ENCODE measurements at regions not wholly inside any gene's neighbourhood (a gene's known extent, or its start where the extent isn't known, plus 50 kb on each side); places are given as distances from the start of the nearest gene placed in this dataset.

DNA sequence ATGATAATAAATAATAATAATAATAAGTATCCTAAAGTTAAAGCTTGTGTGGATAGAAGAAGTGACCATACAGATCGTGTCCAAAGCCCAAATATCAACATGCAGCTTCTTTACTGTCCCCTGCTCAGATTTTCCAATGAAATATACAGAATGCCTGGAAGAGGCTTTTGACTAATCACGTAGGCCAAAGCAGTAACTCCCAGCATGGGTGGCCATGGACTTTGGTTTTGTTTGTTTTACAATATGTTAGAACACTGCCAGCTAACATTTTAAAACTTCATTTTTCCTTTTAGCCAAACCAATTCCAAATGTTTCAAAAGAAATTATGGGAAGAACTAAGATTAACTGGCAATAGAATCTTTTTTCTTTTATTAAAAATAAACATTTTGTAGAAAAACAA lies 400.0 kb upstream of the FLRT2 start:
- TF ChIP-seq, protein P1, sequence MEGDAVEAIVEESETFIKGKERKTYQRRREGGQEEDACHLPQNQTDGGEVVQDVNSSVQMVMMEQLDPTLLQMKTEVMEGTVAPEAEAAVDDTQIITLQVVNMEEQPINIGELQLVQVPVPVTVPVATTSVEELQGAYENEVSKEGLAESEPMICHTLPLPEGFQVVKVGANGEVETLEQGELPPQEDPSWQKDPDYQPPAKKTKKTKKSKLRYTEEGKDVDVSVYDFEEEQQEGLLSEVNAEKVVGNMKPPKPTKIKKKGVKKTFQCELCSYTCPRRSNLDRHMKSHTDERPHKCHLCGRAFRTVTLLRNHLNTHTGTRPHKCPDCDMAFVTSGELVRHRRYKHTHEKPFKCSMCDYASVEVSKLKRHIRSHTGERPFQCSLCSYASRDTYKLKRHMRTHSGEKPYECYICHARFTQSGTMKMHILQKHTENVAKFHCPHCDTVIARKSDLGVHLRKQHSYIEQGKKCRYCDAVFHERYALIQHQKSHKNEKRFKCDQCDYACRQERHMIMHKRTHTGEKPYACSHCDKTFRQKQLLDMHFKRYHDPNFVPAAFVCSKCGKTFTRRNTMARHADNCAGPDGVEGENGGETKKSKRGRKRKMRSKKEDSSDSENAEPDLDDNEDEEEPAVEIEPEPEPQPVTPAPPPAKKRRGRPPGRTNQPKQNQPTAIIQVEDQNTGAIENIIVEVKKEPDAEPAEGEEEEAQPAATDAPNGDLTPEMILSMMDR (IDR thresholded peaks at IDR 0.05; ENCODE audit: poor library complexity), result no peak
- TF ChIP-seq EZH2phosphoT487 (IDR thresholded peaks at IDR 0.05; ENCODE audit: low read depth, severe bottlenecking, unreplicated experiment) (no peak), EZH2 (IDR thresholded peaks at IDR 0.05; ENCODE audit: borderline replicate concordance) (no peak)
